Skeletal muscle satellite cell (primary cell): ENCODE measurements at regions not wholly inside any gene's neighbourhood (a gene's known extent, or its start where the extent isn't known, plus 50 kb on each side); places are given as distances from the start of the nearest gene placed in this dataset.

Experiments used
- H3K27me3 ChIP-seq: 2 replicates; pipeline ENCODE4 v1.7.0; 2013; ENCODE audit warnings: low read length; ENCODE audit not compliant: control insufficient read depth, insufficient read depth
- H3K36me3 ChIP-seq: 2 replicates; pipeline ENCODE4 v1.7.0; 2013; ENCODE audit warnings: mild to moderate bottlenecking, control low read depth, low read length; ENCODE audit not compliant: insufficient read depth
- H3K4me1 ChIP-seq: 2 replicates; pipeline ENCODE4 v1.7.0; 2013; ENCODE audit warnings: low read length; ENCODE audit not compliant: control insufficient read depth, insufficient read depth
- H3K4me2 ChIP-seq: 2 replicates; pipeline ENCODE4 v1.7.0; 2013; ENCODE audit warnings: mild to moderate bottlenecking, low read length
- H3K4me3 ChIP-seq: 2 replicates; pipeline ENCODE4 v1.7.0; 2013; ENCODE audit warnings: low read length
- H3K9ac ChIP-seq: 2 replicates; pipeline ENCODE4 v1.7.0; 2013; ENCODE audit warnings: mild to moderate bottlenecking, low read depth, low read length, moderate library complexity
- H3K9me3 ChIP-seq: replicated peaks from 2 replicates; pipeline ENCODE4 v1.7.0; 2013; ENCODE audit warnings: mild to moderate bottlenecking, control low read depth, low read length

- H3K4me2 ChIP-seq: no peak overlapping the region
- no peaks in the 10 kb centered on the region for H3K36me3 ChIP-seq
- H3K9me3 ChIP-seq: no peaks in the 10 kb centered on the region
- no peak overlapping the region for H3K4me3 ChIP-seq
- H3K27me3 ChIP-seq: peaks cover 35% of the 10 kb centered on the region
- H3K9ac ChIP-seq: no peak overlapping the region
- H3K4me1 ChIP-seq: no peaks in the 10 kb centered on the region
Observed at GRCh38 chrX:68999931-69000330, 165.3 kb downstream of the PJA1 start.

GRCh38 chrX:68999356-68999755, 165.9 kb downstream of the PJA1 start:
- Histone ChIP-seq H3K36me3 (no peaks in the 10 kb centered on the region), H3K4me3 (no peak overlapping the region), H3K4me2 (no peak overlapping the region), H3K9ac (no peak overlapping the region), H3K9me3 (no peaks in the 10 kb centered on the region), H3K4me1 (no peaks in the 10 kb centered on the region), H3K27me3 (peaks cover 35% of the 10 kb centered on the region)

- Histone ChIP-seq H3K4me2 (no peak overlapping the region), H3K27me3 (peaks cover 35% of the 10 kb centered on the region), H3K4me3 (no peak overlapping the region), H3K9me3 (no peaks in the 10 kb centered on the region), H3K4me1 (no peaks in the 10 kb centered on the region), H3K9ac (no peak overlapping the region), H3K36me3 (no peaks in the 10 kb centered on the region)
Observed at GRCh38 chrX:68998716-68999115, 166.5 kb downstream of the PJA1 start.

- peaks cover 35% of the 10 kb centered on the region for H3K27me3 ChIP-seq
- H3K4me3 ChIP-seq: no peak overlapping the region
- no peaks in the 10 kb centered on the region for H3K36me3 ChIP-seq
- no peak overlapping the region for H3K9ac ChIP-seq
- no peaks in the 10 kb centered on the region for H3K4me1 ChIP-seq
- no peak overlapping the region for H3K4me2 ChIP-seq
- H3K9me3 ChIP-seq: no peaks in the 10 kb centered on the region
Observed at GRCh38 chrX:68997911-68998310, 167.3 kb downstream of the PJA1 start.

GRCh38 chrX:68997511-68997910, 167.7 kb downstream of the PJA1 start:
- Histone ChIP-seq H3K27me3 (peaks cover 33% of the 10 kb centered on the region), H3K4me1 (no peaks in the 10 kb centered on the region), H3K9me3 (no peaks in the 10 kb centered on the region), H3K36me3 (no peaks in the 10 kb centered on the region), H3K4me3 (no peak overlapping the region), H3K4me2 (no peak overlapping the region), H3K9ac (no peak overlapping the region)

- Histone ChIP-seq H3K27me3 (peaks cover 23% of the 10 kb centered on the region), H3K36me3 (no peaks in the 10 kb centered on the region), H3K4me3 (no peak overlapping the region), H3K9me3 (no peaks in the 10 kb centered on the region), H3K4me2 (no peak overlapping the region), H3K4me1 (no peaks in the 10 kb centered on the region), H3K9ac (no peak overlapping the region)
Observed at GRCh38 chrX:68995780-68996551, 167.1 kb downstream of the EFNB1 start.

GRCh38 chrX:68995386-68995779, 166.6 kb downstream of the EFNB1 start:
- Histone ChIP-seq H3K27me3 (peaks cover 18% of the 10 kb centered on the region), H3K36me3 (no peaks in the 10 kb centered on the region), H3K4me3 (no peak overlapping the region), H3K9me3 (no peaks in the 10 kb centered on the region), H3K4me2 (no peak overlapping the region), H3K9ac (no peak overlapping the region), H3K4me1 (no peaks in the 10 kb centered on the region)

- Histone ChIP-seq H3K4me1 (no peaks in the 10 kb centered on the region), H3K36me3 (no peaks in the 10 kb centered on the region), H3K9me3 (no peaks in the 10 kb centered on the region), H3K9ac (no peak overlapping the region), H3K4me2 (no peak overlapping the region), H3K27me3 (peaks cover 18% of the 10 kb centered on the region), H3K4me3 (no peak overlapping the region)
Observed at GRCh38 chrX:68994891-68995255, 166.1 kb downstream of the EFNB1 start.

- H3K36me3 ChIP-seq: no peaks in the 10 kb centered on the region
- no peak overlapping the region for H3K4me3 ChIP-seq
- H3K9me3 ChIP-seq: no peaks in the 10 kb centered on the region
- H3K9ac ChIP-seq: no peak overlapping the region
- H3K4me1 ChIP-seq: no peaks in the 10 kb centered on the region
- no peak overlapping the region for H3K4me2 ChIP-seq
- H3K27me3 ChIP-seq: peaks cover 18% of the 10 kb centered on the region
Observed at GRCh38 chrX:68994135-68994890, 165.5 kb downstream of the EFNB1 start.

GRCh38 chrX:68992821-68993397, 164.1 kb downstream of the EFNB1 start:
- Histone ChIP-seq H3K36me3 (no peaks in the 10 kb centered on the region), H3K27me3 (peaks cover 15% of the 10 kb centered on the region), H3K4me2 (no peak overlapping the region), H3K4me3 (no peak overlapping the region), H3K4me1 (no peaks in the 10 kb centered on the region), H3K9me3 (no peaks in the 10 kb centered on the region), H3K9ac (no peak overlapping the region)

- Histone ChIP-seq H3K36me3 (no peaks in the 10 kb centered on the region), H3K9me3 (no peaks in the 10 kb centered on the region), H3K27me3 (peaks cover 11% of the 10 kb centered on the region), H3K4me3 (no peak overlapping the region), H3K4me2 (no peak overlapping the region), H3K4me1 (no peaks in the 10 kb centered on the region), H3K9ac (no peak overlapping the region)
Observed at GRCh38 chrX:68991691-68992345, 163.0 kb downstream of the EFNB1 start.
